CD4-positive, alpha-beta T cell (primary cell): ENCODE measurements at regions not wholly inside any gene's neighbourhood (a gene's known extent, or its start where the extent isn't known, plus 50 kb on each side); places are given as distances from the start of the nearest gene placed in this dataset.

ENCODE experiments used
- ATAC-seq: fragments of 200-7000 bp; cut with Tn5 transposase; one replicate; pipeline ENCODE4 v1.10.0; 2022; ENCODE audit warnings: mild to moderate bottlenecking; ENCODE audit not compliant: poor library complexity
- CTCF ChIA-PET: fragments of 350-600 bp; sonication (Branson Sonifier 250); formaldehyde crosslinking; loops from one replicate; lab custom pipeline; 2021; ENCODE audit warnings: antibody characterized with exemption, inconsistent platforms; lab: Charles Lee
- POLR2A ChIA-PET: fragments of 350-600 bp; sonication (Branson Sonifier 250); formaldehyde crosslinking; loops from one replicate; lab custom pipeline; 2021; ENCODE audit warnings: antibody characterized with exemption, inconsistent platforms; lab: Charles Lee
- DNase-seq, 14 experiments: peaks; one replicate each; pipeline ENCODE4 v3.0.0-alpha.2; 2013 to 2020; ENCODE audit warnings: mixed read lengths in 2 of 14
- H3K27ac ChIP-seq, 2 donors: one replicate each; pipeline versions ENCODE4 v1.5.1 to v1.7.0; 2013; ENCODE audit warnings: low read length in 2 of 2, low read depth in 1 of 2, mild to moderate bottlenecking in 1 of 2
- H3K27me3 ChIP-seq, 2 experiments: 1 replicate in 1 of 2; 2 replicates in 1 of 2; pipeline versions ENCODE4 v1.6.1 to v1.7.0; 2013; ENCODE audit warnings: low read length in 2 of 2, control low read depth in 1 of 2, mild to moderate bottlenecking in 1 of 2, moderate library complexity in 1 of 2; ENCODE audit not compliant: insufficient read depth in 2 of 2, control insufficient read depth in 1 of 2
- H3K36me3 ChIP-seq: one replicate; pipeline ENCODE4 v1.6.1; 2013; ENCODE audit warnings: low read length, control low read depth; ENCODE audit not compliant: insufficient read depth
- H3K4me1 ChIP-seq: one replicate; pipeline ENCODE4 v1.6.1; 2013; ENCODE audit warnings: low read length, control low read depth; ENCODE audit not compliant: insufficient read depth
- H3K4me3 ChIP-seq: one replicate; pipeline ENCODE4 v1.5.1; 2013; ENCODE audit warnings: mild to moderate bottlenecking, low read length, moderate library complexity
- H3K9me3 ChIP-seq, 2 experiments: 1 replicate in 1 of 2; 2 replicates in 1 of 2; pipeline versions ENCODE4 v1.6.1 to v1.7.0; 2013; ENCODE audit warnings: low read length in 2 of 2, mild to moderate bottlenecking in 2 of 2, control low read depth in 1 of 2, moderate library complexity in 1 of 2; ENCODE audit not compliant: control insufficient read depth in 1 of 2, insufficient read depth in 1 of 2
- H3K27ac Mint-ChIP-seq: one replicate; pipeline ENCODE4 v1.8.0; 2020; ENCODE audit warnings: mixed read lengths
- H3K27me3 Mint-ChIP-seq: one replicate; pipeline ENCODE4 v1.8.0; 2021; ENCODE audit warnings: mixed read lengths
- H3K36me3 Mint-ChIP-seq: one replicate; pipeline ENCODE4 v1.8.0; 2021; ENCODE audit warnings: low read depth, mixed read lengths
- H3K4me1 Mint-ChIP-seq: one replicate; pipeline ENCODE4 v1.8.0; 2021; ENCODE audit warnings: low read depth, mixed read lengths
- H3K4me3 Mint-ChIP-seq: one replicate; pipeline ENCODE4 v1.8.0; 2020; ENCODE audit warnings: mild to moderate bottlenecking, mixed read lengths
- H3K9me3 Mint-ChIP-seq: one replicate; pipeline ENCODE4 v1.8.0; 2020; ENCODE audit warnings: mixed read lengths
- intact Hi-C, 2 experiments: fragments of 100-400 bp; cut with DNase I in 1 of 2; cut with micrococcal nuclease in 1 of 2; formaldehyde crosslinking; loops; one replicate each; pipeline versions ENCODE4 v1.15.1 to v1.9.0; 2023 to 2025; cut with DNase I, micrococcal nuclease
- TF ChIP-seq, protein P1 (sequence below): fragments of 200-600 bp; IDR thresholded peaks from one replicate; pipeline ENCODE4 v1.8.0; 2022; ENCODE audit warnings: antibody characterized with exemption, mild to moderate bottlenecking

GRCh38 chr7:22559829-22560489, 60.0 kb upstream of the STEAP1B start:
- POLR2A ChIA-PET: no interaction called here

DNA sequence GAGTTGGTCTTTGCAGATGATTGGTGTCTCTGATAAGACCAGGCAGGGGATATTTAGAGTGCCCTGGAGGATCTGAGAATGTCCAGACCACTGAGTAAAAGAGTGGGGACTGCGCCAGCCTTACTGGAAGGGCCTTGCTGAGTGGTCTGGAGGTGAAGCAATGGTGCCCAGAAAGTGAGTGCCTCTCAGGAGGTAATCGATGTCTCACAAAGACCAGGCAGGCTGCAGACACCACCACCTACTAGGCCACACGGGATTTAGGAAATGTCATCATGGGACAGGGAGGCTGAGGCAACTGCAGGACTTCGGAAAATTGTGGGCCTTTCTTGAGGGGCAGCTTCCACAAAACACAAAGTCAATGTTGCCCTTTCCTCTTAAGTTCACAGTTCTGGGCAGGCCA, 57.2 kb upstream of the STEAP1B start:
- ChIA-PET CTCF (no interaction called here), POLR2A (no interaction called here)
- no peak for DNase-seq
- peaks cover 5% of the 10 kb centered on the region for H3K4me1 Mint-ChIP-seq
- H3K27ac ChIP-seq: no peak overlapping the region
- peaks cover 27% of the 10 kb centered on the region for H3K27me3 Mint-ChIP-seq
- H3K27ac Mint-ChIP-seq: no peak overlapping the region
- H3K36me3 ChIP-seq: no peaks in the 10 kb centered on the region
- no peak overlapping the region for H3K4me3 Mint-ChIP-seq
- no peaks in the 10 kb centered on the region for H3K4me1 ChIP-seq
- peaks cover 2 to 7% of the 10 kb centered on the region in 2 experiments for H3K27me3 ChIP-seq
- H3K4me3 ChIP-seq: no peak overlapping the region
- H3K9me3 ChIP-seq: no peaks in the 10 kb centered on the region
- no peak for ATAC-seq
- TF ChIP-seq, protein P1, sequence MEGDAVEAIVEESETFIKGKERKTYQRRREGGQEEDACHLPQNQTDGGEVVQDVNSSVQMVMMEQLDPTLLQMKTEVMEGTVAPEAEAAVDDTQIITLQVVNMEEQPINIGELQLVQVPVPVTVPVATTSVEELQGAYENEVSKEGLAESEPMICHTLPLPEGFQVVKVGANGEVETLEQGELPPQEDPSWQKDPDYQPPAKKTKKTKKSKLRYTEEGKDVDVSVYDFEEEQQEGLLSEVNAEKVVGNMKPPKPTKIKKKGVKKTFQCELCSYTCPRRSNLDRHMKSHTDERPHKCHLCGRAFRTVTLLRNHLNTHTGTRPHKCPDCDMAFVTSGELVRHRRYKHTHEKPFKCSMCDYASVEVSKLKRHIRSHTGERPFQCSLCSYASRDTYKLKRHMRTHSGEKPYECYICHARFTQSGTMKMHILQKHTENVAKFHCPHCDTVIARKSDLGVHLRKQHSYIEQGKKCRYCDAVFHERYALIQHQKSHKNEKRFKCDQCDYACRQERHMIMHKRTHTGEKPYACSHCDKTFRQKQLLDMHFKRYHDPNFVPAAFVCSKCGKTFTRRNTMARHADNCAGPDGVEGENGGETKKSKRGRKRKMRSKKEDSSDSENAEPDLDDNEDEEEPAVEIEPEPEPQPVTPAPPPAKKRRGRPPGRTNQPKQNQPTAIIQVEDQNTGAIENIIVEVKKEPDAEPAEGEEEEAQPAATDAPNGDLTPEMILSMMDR: no peak
- H3K9me3 Mint-ChIP-seq: no peaks in the 10 kb centered on the region
- intact Hi-C loops: no loop called here
- no peaks in the 10 kb centered on the region for H3K36me3 Mint-ChIP-seq

More at GRCh38 chr7:22559829-22560489, 60.0 kb upstream of the STEAP1B start:
- H3K4me3 ChIP-seq: no peak overlapping the region
- CTCF ChIA-PET: interaction anchor here (0.5 to 4.5 kb wide), 9 partner anchors 46 to 526 kb away, joined by 3 to 31 read pairs (median 5); partner anchors contain the start of gene IL6
- H3K27me3 ChIP-seq: peaks cover 3 to 5% of the 10 kb centered on the region in 2 experiments
- H3K4me1 ChIP-seq: peaks cover 21% of the 10 kb centered on the region
- ATAC-seq (peak; percentile 96), DNase-seq (peak; percentile 40 to 83 (median 56))
- intact Hi-C loops: loop anchor here (1.0 kb wide), 3 partner anchors 166 to 495 kb away; no protein-coding TSS in a partner anchor
- TF ChIP-seq, protein P1: peak; percentile 73
- H3K9me3 ChIP-seq: no peaks in the 10 kb centered on the region
- H3K36me3 ChIP-seq: no peaks in the 10 kb centered on the region
- H3K4me3 Mint-ChIP-seq: no peak overlapping the region
- no peak overlapping the region for H3K27ac ChIP-seq
- peaks cover 21% of the 10 kb centered on the region for H3K27me3 Mint-ChIP-seq
- H3K4me1 Mint-ChIP-seq: peaks cover 28% of the 10 kb centered on the region
- no peak overlapping the region for H3K27ac Mint-ChIP-seq
- no peaks in the 10 kb centered on the region for H3K9me3 Mint-ChIP-seq
- H3K36me3 Mint-ChIP-seq: no peaks in the 10 kb centered on the region

GRCh38 chr7:22555476-22555875, 55.5 kb upstream of the STEAP1B start:
- no peaks in the 10 kb centered on the region for H3K36me3 Mint-ChIP-seq
- Histone ChIP-seq H3K27me3 (peaks cover 11 to 24% of the 10 kb centered on the region in 2 experiments), H3K9me3 (no peaks in the 10 kb centered on the region), H3K36me3 (no peaks in the 10 kb centered on the region), H3K4me3 (no peak overlapping the region), H3K27ac (no peak overlapping the region), H3K4me1 (no peaks in the 10 kb centered on the region)
- intact Hi-C loops: no loop called here
- CTCF ChIA-PET: no interaction called here
- POLR2A ChIA-PET: no interaction called here
- DNase-seq (no peak), ATAC-seq (no peak)
- no peak overlapping the region for H3K4me3 Mint-ChIP-seq
- TF ChIP-seq, protein P1: no peak
- H3K9me3 Mint-ChIP-seq: no peaks in the 10 kb centered on the region
- H3K27ac Mint-ChIP-seq: no peak overlapping the region
- H3K27me3 Mint-ChIP-seq: peaks cover 43% of the 10 kb centered on the region
- H3K4me1 Mint-ChIP-seq: peaks cover 5% of the 10 kb centered on the region
